GM23248 (cell line): ENCODE measurements at regions not wholly inside any gene's neighbourhood (a gene's known extent, or its start where the extent isn't known, plus 50 kb on each side); places are given as distances from the start of the nearest gene placed in this dataset.
"Not testable (repeated sequence)": the region's sequence is repeated elsewhere in the genome, so short reads cannot be mapped to it uniquely, and the experiment has no call there.

Source experiments
- DNase-seq: peaks from one replicate; pipeline ENCODE4 v3.0.0-alpha.2; 2015
- H2AFZ ChIP-seq: fragments of 200-600 bp; sonication (generic); 2 replicates; pipeline ENCODE4 v1.6.1; 2016; ENCODE audit warnings: antibody characterized with exemption
- H3F3A ChIP-seq: fragments of 200-600 bp; sonication (generic); 2 replicates; pipeline ENCODE4 v1.6.1; 2016; ENCODE audit warnings: mild to moderate bottlenecking, antibody characterized with exemption, mixed run types; ENCODE audit not compliant: insufficient read depth
- H3K27ac ChIP-seq: fragments of 200-600 bp; sonication (generic); 2 replicates; pipeline ENCODE4 v1.5.1; 2016; ENCODE audit warnings: mild to moderate bottlenecking
- H3K27me3 ChIP-seq: fragments of 200-600 bp; sonication (generic); replicated peaks from 2 replicates; pipeline ENCODE4 v1.6.1; 2016; ENCODE audit warnings: mild to moderate bottlenecking; ENCODE audit not compliant: insufficient read depth
- H3K36me3 ChIP-seq: fragments of 200-600 bp; sonication (generic); 2 replicates; pipeline ENCODE4 v1.6.1; 2016; ENCODE audit warnings: low read depth, mild to moderate bottlenecking
- H3K4me1 ChIP-seq: fragments of 200-600 bp; sonication (generic); 2 replicates; pipeline ENCODE4 v1.6.1; 2016; ENCODE audit warnings: mild to moderate bottlenecking; ENCODE audit not compliant: insufficient read depth
- H3K4me2 ChIP-seq: fragments of 200-600 bp; sonication (generic); one replicate; pipeline ENCODE4 v1.6.1; 2016; ENCODE audit warnings: mild to moderate bottlenecking; ENCODE audit not compliant: unreplicated experiment
- H3K4me3 ChIP-seq: fragments of 200-600 bp; sonication (generic); 2 replicates; pipeline ENCODE4 v1.5.1; 2016; ENCODE audit warnings: mild to moderate bottlenecking
- H3K79me2 ChIP-seq: fragments of 200-600 bp; sonication (generic); 2 replicates; pipeline ENCODE4 v1.6.1; 2016; ENCODE audit warnings: mild to moderate bottlenecking; ENCODE audit not compliant: insufficient read depth
- H3K9ac ChIP-seq: fragments of 200-600 bp; sonication (generic); 2 replicates; pipeline ENCODE4 v1.6.1; 2016; ENCODE audit warnings: mild to moderate bottlenecking
- H3K9me2 ChIP-seq: fragments of 200-600 bp; sonication (generic); 2 replicates; pipeline ENCODE4 v1.6.1; 2016; ENCODE audit warnings: mixed run types, mild to moderate bottlenecking, moderate library complexity; ENCODE audit not compliant: insufficient read depth
- H3K9me3 ChIP-seq: fragments of 200-600 bp; sonication (generic); one replicate; pipeline ENCODE4 v1.6.1; 2017; ENCODE audit warnings: low read depth
- H4K20me1 ChIP-seq: fragments of 200-600 bp; sonication (generic); 2 replicates; pipeline ENCODE4 v1.6.0; 2016; ENCODE audit not compliant: insufficient read depth
- EZH2 ChIP-seq: fragments of 200-600 bp; sonication (generic); IDR thresholded peaks from 2 replicates; pipeline ENCODE4 v1.6.1; 2018; ENCODE audit warnings: antibody characterized with exemption, mild to moderate bottlenecking; ENCODE audit not compliant: insufficient read depth, poor library complexity, severe bottlenecking
- EZH2phosphoT487 ChIP-seq: fragments of 200-600 bp; sonication (generic); IDR thresholded peaks from 2 replicates; pipeline ENCODE4 v1.6.1; 2018; ENCODE audit warnings: antibody characterized with exemption, moderate library complexity, mild to moderate bottlenecking, low read depth; ENCODE audit not compliant: insufficient read depth
- WGBS, 2 experiments: methylation state at CpG; one replicate each; pipeline ENCODE4 v1.1.6; 2015 to 2017; ENCODE audit warnings: low lambda C conversion rate in 2 of 2, low coverage in 1 of 2; ENCODE audit errors: missing lambda C conversion rate in 2 of 2; 5-methylcytosine and 5-hydroxymethylcytosine counted together
- in situ Hi-C: fragments of 300-500 bp; cut with MboI; formaldehyde crosslinking; loops from 2 replicates; pipeline ENCODE4 v1.15.0; 2020

GRCh38 chr2:193199322-193199721, 1004.6 kb upstream of the TMEFF2 start:
- TF ChIP-seq EZH2phosphoT487, result no peak
- TF ChIP-seq EZH2, result no peak
- in situ Hi-C loops, result no loop called here
- H3K9me2 ChIP-seq, result no peaks in the 10 kb centered on the region
- no peaks in the 10 kb centered on the region for H3K4me1 ChIP-seq
- H3K4me2 ChIP-seq, result no peak overlapping the region
- H3K36me3 ChIP-seq, result no peaks in the 10 kb centered on the region
- no peaks in the 10 kb centered on the region for H3K27me3 ChIP-seq
- no peaks in the 10 kb centered on the region for H3K79me2 ChIP-seq
- 47 to 58% methylated on average over 2 of the region's 2 CpGs for WGBS, 2 experiments
- no peaks in the 10 kb centered on the region for H3K9me3 ChIP-seq
- H3K4me3 ChIP-seq, result no peak overlapping the region
- no peak overlapping the region for H3K27ac ChIP-seq
- no peaks in the 10 kb centered on the region for H3F3A ChIP-seq
- no peak overlapping the region for H2AFZ ChIP-seq
- no peak overlapping the region for H3K9ac ChIP-seq
- H4K20me1 ChIP-seq, result no peaks in the 10 kb centered on the region
- DNase-seq, result no peak

GRCh38 chr2:193187816-193188215, 993.1 kb upstream of the TMEFF2 start:
- no peaks in the 10 kb centered on the region for H3F3A ChIP-seq
- WGBS, 2 experiments, result 8 to 13% methylated on average over 2 of the region's 2 CpGs
- H2AFZ ChIP-seq, result peak overlapping the region; percentile 89
- H3K79me2 ChIP-seq, result no peaks in the 10 kb centered on the region
- peak overlapping the region; percentile 88 for H3K4me2 ChIP-seq
- H3K4me1 ChIP-seq, result no peaks in the 10 kb centered on the region
- peak; percentile 2 for DNase-seq
- H3K9me3 ChIP-seq, result no peaks in the 10 kb centered on the region
- in situ Hi-C loops, result no loop called here
- no peaks in the 10 kb centered on the region for H3K9me2 ChIP-seq
- H3K4me3 ChIP-seq, result peak overlapping the region; percentile 67
- no peak overlapping the region for H3K27ac ChIP-seq
- no peaks in the 10 kb centered on the region for H3K36me3 ChIP-seq
- TF ChIP-seq EZH2phosphoT487 (no peak), EZH2 (no peak)
- no peaks in the 10 kb centered on the region for H3K27me3 ChIP-seq
- no peaks in the 10 kb centered on the region for H4K20me1 ChIP-seq
- H3K9ac ChIP-seq, result peak overlapping the region; percentile 63

- in situ Hi-C loops, H3F3A ChIP-seq, H3K4me1 ChIP-seq, H3K4me2 ChIP-seq, H3K9me2 ChIP-seq, H3K9me3 ChIP-seq, DNase-seq, H4K20me1 ChIP-seq, H3K27me3 ChIP-seq, H3K36me3 ChIP-seq, H3K79me2 ChIP-seq: not testable (repeated sequence)
- Histone ChIP-seq H3K9ac (peak overlapping the region; percentile 74), H3K27ac (peak overlapping the region; percentile 7; the same call in 1 of the 2 replicates), H2AFZ (peak overlapping the region; percentile 77), H3K4me3 (peak overlapping the region; percentile 72)
- 30 to 34% methylated on average over 9 to 15 of the region's 17 CpGs for WGBS, 2 experiments
Observed at GRCh38 chr2:193170981-193171380, 976.2 kb upstream of the TMEFF2 start.

GRCh38 chr2:193156480-193156879, 961.7 kb upstream of the TMEFF2 start:
- Histone ChIP-seq H3K79me2 (no peaks in the 10 kb centered on the region), H3K4me3 (no peak overlapping the region), H4K20me1 (no peaks in the 10 kb centered on the region), H3K4me1 (no peaks in the 10 kb centered on the region), H3K36me3 (no peaks in the 10 kb centered on the region), H3K9me3 (no peaks in the 10 kb centered on the region), H3K27ac (no peak overlapping the region), H3F3A (no peaks in the 10 kb centered on the region), H3K4me2 (no peak overlapping the region), H3K9me2 (no peaks in the 10 kb centered on the region), H2AFZ (no peak overlapping the region), H3K9ac (no peak overlapping the region), H3K27me3 (no peaks in the 10 kb centered on the region)
- TF ChIP-seq EZH2phosphoT487 (no peak), EZH2 (no peak)
- in situ Hi-C loops, result no loop called here
- no peak for DNase-seq
- 24 to 52% methylated on average over 1 of the region's 1 CpG for WGBS, 2 experiments

- H3K4me2 ChIP-seq, result no peak overlapping the region
- WGBS, 2 experiments, result 46% methylated on average over 5 of the region's 5 CpGs
- H3K4me3 ChIP-seq, result no peak overlapping the region
- H3K79me2 ChIP-seq, result no peaks in the 10 kb centered on the region
- no peak overlapping the region for H3K9ac ChIP-seq
- TF ChIP-seq EZH2 (no peak), EZH2phosphoT487 (no peak)
- H3K9me2 ChIP-seq, result no peaks in the 10 kb centered on the region
- H2AFZ ChIP-seq, result no peak overlapping the region
- in situ Hi-C loops, result no loop called here
- no peak overlapping the region for H3K27ac ChIP-seq
- H3K4me1 ChIP-seq, result no peaks in the 10 kb centered on the region
- H3K36me3 ChIP-seq, result no peaks in the 10 kb centered on the region
- H3K27me3 ChIP-seq, result no peaks in the 10 kb centered on the region
- no peaks in the 10 kb centered on the region for H3K9me3 ChIP-seq
- no peak for DNase-seq
- no peaks in the 10 kb centered on the region for H4K20me1 ChIP-seq
- H3F3A ChIP-seq, result no peaks in the 10 kb centered on the region
Observed at GRCh38 chr2:193154076-193154475, 959.3 kb upstream of the TMEFF2 start.
